ENCODE measurements at regions not wholly inside any gene's neighbourhood (a gene's known extent, or its start where the extent isn't known, plus 50 kb on each side); places are given as distances from the start of the nearest gene placed in this dataset.

DNA sequence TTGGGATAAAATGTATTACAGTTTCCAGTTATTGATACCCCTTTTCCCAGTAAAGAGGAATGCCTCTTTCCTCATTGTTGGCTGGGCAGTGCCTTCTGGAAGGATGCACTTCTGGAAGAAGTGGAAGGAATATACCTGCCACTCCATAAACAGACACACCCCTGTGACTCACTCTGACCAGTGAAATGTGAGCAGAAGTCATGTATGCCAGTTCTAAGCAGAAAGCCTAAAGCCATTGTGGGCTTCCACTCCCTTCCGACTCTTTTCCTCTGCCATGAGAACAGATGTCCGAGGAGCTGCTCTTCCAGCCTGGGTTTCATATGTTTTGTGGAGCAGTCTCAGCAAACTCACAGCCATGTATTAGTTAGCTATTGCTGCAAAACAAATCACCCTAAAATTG is 166.1 kb upstream of the SERP2 start:
- Histone ChIP-seq H3K27me3 (ENCODE audit: control insufficient read depth in 1 of 2, insufficient read depth in 2 of 2, low read length in 2 of 2) (no peaks in the 10 kb centered on the region), H3K4me3 (replicated peaks in 1 of 3; ENCODE audit: insufficient read depth in 1 of 3, low read depth in 2 of 3, low read length in 3 of 3) (no peak overlapping the region), H3K9me3 (ENCODE audit: low read length) (peaks cover 7% of the 10 kb centered on the region), H3K79me2 (ENCODE audit: insufficient read depth, low read length) (no peaks in the 10 kb centered on the region), H3K4me2 (ENCODE audit: low read depth, low read length) (no peak overlapping the region), H2AFZ (ENCODE audit: low read length) (no peak overlapping the region), H3K9ac (ENCODE audit: insufficient read depth, low read depth, low read length) (no peak overlapping the region), H4K20me1 (ENCODE audit: insufficient read depth, low read length) (no peaks in the 10 kb centered on the region), H3K27ac (ENCODE audit: extremely low read length, insufficient read depth, low read length) (no peak overlapping the region), H3K4me1 (ENCODE audit: insufficient read depth, low read length) (no peaks in the 10 kb centered on the region), H3K36me3 (replicated peaks in 1 of 2; ENCODE audit: control insufficient read depth in 1 of 2, insufficient read depth in 2 of 2, low read length in 2 of 2) (no peaks in the 10 kb centered on the region)
- no peak for DNase-seq (ENCODE audit: low spot score)
- FAIRE-seq: no peak
- no TSS peak for BruUV-seq (replicated peaks)
- ChIA-PET CTCF (ENCODE audit: low intra/inter-chr PET ratio, low total read pairs) (no interaction called here), POLR2A (no interaction called here)
- TF ChIP-seq HNRNPL (IDR thresholded peaks at IDR 0.05; ENCODE audit: low read depth, low read length): no peak
- TF ChIP-seq SRSF4 (IDR thresholded peaks at IDR 0.05; ENCODE audit: low read depth, low read length, poor library complexity, severe bottlenecking): no peak
- TF ChIP-seq, protein P1, sequence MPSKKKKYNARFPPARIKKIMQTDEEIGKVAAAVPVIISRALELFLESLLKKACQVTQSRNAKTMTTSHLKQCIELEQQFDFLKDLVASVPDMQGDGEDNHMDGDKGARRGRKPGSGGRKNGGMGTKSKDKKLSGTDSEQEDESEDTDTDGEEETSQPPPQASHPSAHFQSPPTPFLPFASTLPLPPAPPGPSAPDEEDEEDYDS (CRISPR knock-in tag; IDR thresholded peaks at IDR 0.05): no peak
- TF ChIP-seq, protein P2, sequence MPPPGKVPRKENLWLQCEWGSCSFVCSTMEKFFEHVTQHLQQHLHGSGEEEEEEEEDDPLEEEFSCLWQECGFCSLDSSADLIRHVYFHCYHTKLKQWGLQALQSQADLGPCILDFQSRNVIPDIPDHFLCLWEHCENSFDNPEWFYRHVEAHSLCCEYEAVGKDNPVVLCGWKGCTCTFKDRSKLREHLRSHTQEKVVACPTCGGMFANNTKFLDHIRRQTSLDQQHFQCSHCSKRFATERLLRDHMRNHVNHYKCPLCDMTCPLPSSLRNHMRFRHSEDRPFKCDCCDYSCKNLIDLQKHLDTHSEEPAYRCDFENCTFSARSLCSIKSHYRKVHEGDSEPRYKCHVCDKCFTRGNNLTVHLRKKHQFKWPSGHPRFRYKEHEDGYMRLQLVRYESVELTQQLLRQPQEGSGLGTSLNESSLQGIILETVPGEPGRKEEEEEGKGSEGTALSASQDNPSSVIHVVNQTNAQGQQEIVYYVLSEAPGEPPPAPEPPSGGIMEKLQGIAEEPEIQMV (CRISPR knock-in tag; IDR thresholded peaks at IDR 0.05; ENCODE audit: low read depth): no peak
- TF ChIP-seq WIZ (CRISPR knock-in tag; IDR thresholded peaks at IDR 0.05): no peak
- no peak for TF ChIP-seq ZNF530 (CRISPR knock-in tag; IDR thresholded peaks at IDR 0.05; ENCODE audit: low read depth)
- no peak for TF ChIP-seq ZNF280B (CRISPR knock-in tag; IDR thresholded peaks at IDR 0.05; ENCODE audit: borderline replicate concordance)
- 6% methylated on average over 2 of the region's 2 CpGs for WGBS (ENCODE audit: low lambda C conversion rate)
- intact Hi-C loops (cut with micrococcal nuclease; ENCODE audit: unreplicated experiment): no loop called here
- in situ Hi-C loops (cut with HindIII; ENCODE audit: extremely low pct_ligation_motif_present, low pct_unique_long_range_greater_than_20kb): no loop called here
- ATAC-seq: no peak
